Endodermal cell (in vitro differentiated cells): ENCODE measurements at regions not wholly inside any gene's neighbourhood (a gene's known extent, or its start where the extent isn't known, plus 50 kb on each side); places are given as distances from the start of the nearest gene placed in this dataset.

Experiments
- DNase-seq: peaks from one replicate; pipeline ENCODE4 v3.0.0-alpha.2; 2017
- H3K27ac ChIP-seq: 2 replicates; pipeline ENCODE4 v1.5.1; 2013; ENCODE audit warnings: mild to moderate bottlenecking, low read depth, low read length, moderate library complexity
- H3K27me3 ChIP-seq: 2 replicates; pipeline ENCODE4 v1.6.1; 2013; ENCODE audit warnings: mild to moderate bottlenecking, low read length, moderate library complexity; ENCODE audit not compliant: insufficient read depth, control insufficient read depth, poor library complexity, severe bottlenecking
- H3K36me3 ChIP-seq: 2 replicates; pipeline ENCODE4 v1.7.0; 2013; ENCODE audit warnings: mild to moderate bottlenecking, low read length, moderate library complexity; ENCODE audit not compliant: control insufficient read depth, insufficient read depth
- H3K4me1 ChIP-seq: one replicate; pipeline ENCODE4 v1.7.0; 2013; ENCODE audit warnings: low read length; ENCODE audit not compliant: control insufficient read depth, insufficient read depth
- H3K4me3 ChIP-seq: 2 replicates; pipeline ENCODE4 v1.5.1; 2013; ENCODE audit warnings: mild to moderate bottlenecking, low read length, moderate library complexity
- H3K9ac ChIP-seq: 2 replicates; pipeline ENCODE4 v1.6.1; 2013; ENCODE audit warnings: mild to moderate bottlenecking, low read length, moderate library complexity; ENCODE audit not compliant: poor library complexity, severe bottlenecking; ENCODE audit errors: extremely low read depth
- H3K9me3 ChIP-seq: 2 replicates; pipeline ENCODE4 v1.6.1; 2013; ENCODE audit warnings: mild to moderate bottlenecking, low read length, moderate library complexity; ENCODE audit not compliant: control insufficient read depth
- H3K27ac Mint-ChIP-seq: 2 replicates; pipeline ENCODE4 v1.8.0; 2020; ENCODE audit warnings: mixed read lengths
- H3K27me3 Mint-ChIP-seq: 2 replicates; pipeline ENCODE4 v1.8.0; 2021; ENCODE audit warnings: mild to moderate bottlenecking, mixed read lengths; ENCODE audit not compliant: insufficient read depth
- H3K36me3 Mint-ChIP-seq: 2 replicates; pipeline ENCODE4 v1.8.0; 2020; ENCODE audit warnings: low read depth, mixed read lengths
- H3K4me1 Mint-ChIP-seq: 2 replicates; pipeline ENCODE4 v1.8.0; 2020; ENCODE audit warnings: mixed read lengths
- H3K4me3 Mint-ChIP-seq: 2 replicates; pipeline ENCODE4 v1.8.0; 2020; ENCODE audit warnings: mild to moderate bottlenecking, moderate library complexity, mixed read lengths
- H3K9me3 Mint-ChIP-seq: 2 replicates; pipeline ENCODE4 v1.8.0; 2020; ENCODE audit warnings: mild to moderate bottlenecking, mixed read lengths
- WGBS, 2 experiments: methylation state at CpG; one replicate each; pipeline versions ENCODE4 v1.1.5 to v1.1.7; 2013; ENCODE audit warnings: missing lambda C conversion rate in 2 of 2, mixed read lengths in 1 of 2; ENCODE audit not compliant: insufficient coverage in 1 of 2, insufficient read length in 1 of 2; 5-methylcytosine and 5-hydroxymethylcytosine counted together
- TF ChIP-seq, protein P1 (sequence below): fragments of 200-600 bp; sonication (generic); conservative IDR thresholded peaks from 2 replicates; pipeline ENCODE4 v1.5.0; 2021; ENCODE audit warnings: antibody characterized with exemption, mild to moderate bottlenecking

DNA sequence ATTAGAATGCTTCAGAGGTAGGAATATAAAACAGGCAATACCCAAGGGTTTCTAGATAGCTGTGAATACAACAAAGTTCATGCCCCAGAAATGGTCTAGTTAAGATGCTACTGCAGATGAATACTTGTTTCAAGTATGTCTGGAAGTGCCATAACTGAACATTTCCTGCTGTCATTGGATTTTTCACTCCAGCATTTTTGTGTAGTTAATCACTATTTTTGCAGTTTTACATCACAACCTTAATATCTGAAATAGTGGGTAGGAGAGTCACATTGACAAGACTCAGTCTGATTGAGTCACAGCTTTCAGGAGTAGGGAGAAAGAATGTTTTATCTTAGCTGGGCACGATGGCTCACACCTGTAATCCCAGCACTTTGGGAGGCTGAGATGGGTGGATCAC lies 126.4 kb upstream of the C1orf21 start:
- Mint-ChIP-seq H3K27ac (no peak overlapping the region), H3K9me3 (no peaks in the 10 kb centered on the region), H3K27me3 (peaks cover 27% of the 10 kb centered on the region), H3K4me1 (peaks cover 8% of the 10 kb centered on the region), H3K4me3 (no peak overlapping the region), H3K36me3 (no peaks in the 10 kb centered on the region)
- TF ChIP-seq, protein P1, sequence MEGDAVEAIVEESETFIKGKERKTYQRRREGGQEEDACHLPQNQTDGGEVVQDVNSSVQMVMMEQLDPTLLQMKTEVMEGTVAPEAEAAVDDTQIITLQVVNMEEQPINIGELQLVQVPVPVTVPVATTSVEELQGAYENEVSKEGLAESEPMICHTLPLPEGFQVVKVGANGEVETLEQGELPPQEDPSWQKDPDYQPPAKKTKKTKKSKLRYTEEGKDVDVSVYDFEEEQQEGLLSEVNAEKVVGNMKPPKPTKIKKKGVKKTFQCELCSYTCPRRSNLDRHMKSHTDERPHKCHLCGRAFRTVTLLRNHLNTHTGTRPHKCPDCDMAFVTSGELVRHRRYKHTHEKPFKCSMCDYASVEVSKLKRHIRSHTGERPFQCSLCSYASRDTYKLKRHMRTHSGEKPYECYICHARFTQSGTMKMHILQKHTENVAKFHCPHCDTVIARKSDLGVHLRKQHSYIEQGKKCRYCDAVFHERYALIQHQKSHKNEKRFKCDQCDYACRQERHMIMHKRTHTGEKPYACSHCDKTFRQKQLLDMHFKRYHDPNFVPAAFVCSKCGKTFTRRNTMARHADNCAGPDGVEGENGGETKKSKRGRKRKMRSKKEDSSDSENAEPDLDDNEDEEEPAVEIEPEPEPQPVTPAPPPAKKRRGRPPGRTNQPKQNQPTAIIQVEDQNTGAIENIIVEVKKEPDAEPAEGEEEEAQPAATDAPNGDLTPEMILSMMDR, result no peak
- Histone ChIP-seq H3K9ac (no peak overlapping the region), H3K27me3 (peaks cover 7% of the 10 kb centered on the region), H3K9me3 (no peaks in the 10 kb centered on the region), H3K4me3 (no peak overlapping the region), H3K36me3 (no peaks in the 10 kb centered on the region), H3K27ac (no peak overlapping the region), H3K4me1 (peaks cover 3% of the 10 kb centered on the region)
- no peak for DNase-seq
- 88% methylated on average over 1 of the region's 1 CpG; no CpG with 5 or more reads in 1 of the 2 experiments for WGBS, 2 experiments

DNA sequence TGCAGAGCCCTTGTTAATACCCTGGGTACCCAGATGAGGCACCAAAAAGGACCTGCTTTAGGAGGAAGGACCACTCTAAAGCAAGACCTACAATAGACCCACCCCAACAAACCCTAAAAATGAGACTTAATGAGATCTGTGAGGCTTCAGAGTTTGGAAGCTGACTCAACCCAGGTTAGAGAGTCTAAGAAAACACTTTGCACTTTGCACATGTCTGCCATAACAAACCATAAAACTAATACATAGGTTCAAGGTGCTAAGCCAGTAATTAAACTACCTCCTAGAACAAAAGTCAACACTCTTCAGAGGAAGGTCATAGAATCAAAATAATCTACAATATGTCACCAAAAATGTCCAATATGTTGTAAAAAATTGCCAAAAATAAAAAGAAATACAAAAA lies 124.7 kb upstream of the C1orf21 start:
- no peak overlapping the region for H3K27ac ChIP-seq
- H3K27me3 Mint-ChIP-seq, result peaks cover 29% of the 10 kb centered on the region
- no peaks in the 10 kb centered on the region for H3K9me3 ChIP-seq
- no peaks in the 10 kb centered on the region for H3K4me1 ChIP-seq
- no peak overlapping the region for H3K9ac ChIP-seq
- no peak overlapping the region for H3K4me3 ChIP-seq
- no peak overlapping the region for H3K4me3 Mint-ChIP-seq
- H3K36me3 ChIP-seq, result no peaks in the 10 kb centered on the region
- no peaks in the 10 kb centered on the region for H3K36me3 Mint-ChIP-seq
- H3K9me3 Mint-ChIP-seq, result no peaks in the 10 kb centered on the region
- TF ChIP-seq, protein P1, result no peak
- H3K27me3 ChIP-seq, result peaks cover 7% of the 10 kb centered on the region
- no peak overlapping the region for H3K27ac Mint-ChIP-seq
- DNase-seq, result no peak
- no peaks in the 10 kb centered on the region for H3K4me1 Mint-ChIP-seq

- H3K27ac ChIP-seq, result no peak overlapping the region
- DNase-seq, result no peak
- peaks cover 17% of the 10 kb centered on the region for H3K4me1 ChIP-seq
- 94 to 95% methylated on average over 4 of the region's 4 CpGs for WGBS, 2 experiments
- H3K9me3 Mint-ChIP-seq, result no peaks in the 10 kb centered on the region
- H3K4me3 ChIP-seq, result no peak overlapping the region
- H3K4me1 Mint-ChIP-seq, result peaks cover 21% of the 10 kb centered on the region
- H3K36me3 Mint-ChIP-seq, result no peaks in the 10 kb centered on the region
- H3K4me3 Mint-ChIP-seq, result no peak overlapping the region
- H3K9ac ChIP-seq, result no peak overlapping the region
- no peaks in the 10 kb centered on the region for H3K36me3 ChIP-seq
- TF ChIP-seq, protein P1, result no peak
- no peak overlapping the region for H3K27ac Mint-ChIP-seq
- no peaks in the 10 kb centered on the region for H3K9me3 ChIP-seq
- H3K27me3 Mint-ChIP-seq, result peaks cover 8% of the 10 kb centered on the region
- H3K27me3 ChIP-seq, result no peaks in the 10 kb centered on the region
Measured at GRCh38 chr1:184267747-184268146, 119.1 kb upstream of the C1orf21 start.
